Endothelial cell of umbilical vein (primary cell): ENCODE measurements at regions not wholly inside any gene's neighbourhood (a gene's known extent, or its start where the extent isn't known, plus 50 kb on each side); places are given as distances from the start of the nearest gene placed in this dataset.

Experiments
- EZH2 ChIP-seq: IDR thresholded peaks from 2 replicates; pipeline ENCODE4 v1.6.1; 2012; ENCODE audit warnings: borderline replicate concordance, low read depth, mild to moderate bottlenecking, moderate library complexity, low read length, inconsistent platforms; ENCODE audit not compliant: severe bottlenecking
- GATA2 ChIP-seq: IDR thresholded peaks from 2 replicates; pipeline ENCODE4 v1.7.0; 2011; ENCODE audit warnings: low read depth, mild to moderate bottlenecking, moderate library complexity, mixed read lengths, low read length; ENCODE audit not compliant: insufficient read length, insufficient read depth
- MYC ChIP-seq: IDR thresholded peaks from one replicate; pipeline ENCODE4 v1.6.1; 2011; ENCODE audit warnings: mild to moderate bottlenecking, low read depth, low read length
- POLR2A ChIP-seq: IDR thresholded peaks from 2 replicates; pipeline ENCODE4 v1.6.1; 2012; ENCODE audit warnings: low read depth, mild to moderate bottlenecking, control low read depth, low read length
- POLR2AphosphoS5 ChIP-seq: IDR thresholded peaks from 2 replicates; pipeline ENCODE4 v1.6.1; 2012; ENCODE audit warnings: low read depth, mild to moderate bottlenecking, control low read depth, low read length, moderate library complexity; ENCODE audit not compliant: insufficient read depth
- TF ChIP-seq, protein P1 (sequence below), 2 donors: IDR thresholded peaks; 1 replicate in 1 of 2; 2 replicates in 1 of 2; pipeline ENCODE4 v1.5.1; 2011; ENCODE audit warnings: low read length in 2 of 2, mild to moderate bottlenecking in 2 of 2, moderate library complexity in 2 of 2, control low read depth in 1 of 2, inconsistent platforms in 1 of 2, low read depth in 1 of 2; ENCODE audit not compliant: insufficient read depth in 1 of 2; ENCODE audit errors: extremely low read depth in 1 of 2
- TF ChIP-seq, protein P2 (sequence below): IDR thresholded peaks from 2 replicates; pipeline ENCODE4 v1.6.1; 2011; ENCODE audit not compliant: insufficient read depth, insufficient read length

DNA sequence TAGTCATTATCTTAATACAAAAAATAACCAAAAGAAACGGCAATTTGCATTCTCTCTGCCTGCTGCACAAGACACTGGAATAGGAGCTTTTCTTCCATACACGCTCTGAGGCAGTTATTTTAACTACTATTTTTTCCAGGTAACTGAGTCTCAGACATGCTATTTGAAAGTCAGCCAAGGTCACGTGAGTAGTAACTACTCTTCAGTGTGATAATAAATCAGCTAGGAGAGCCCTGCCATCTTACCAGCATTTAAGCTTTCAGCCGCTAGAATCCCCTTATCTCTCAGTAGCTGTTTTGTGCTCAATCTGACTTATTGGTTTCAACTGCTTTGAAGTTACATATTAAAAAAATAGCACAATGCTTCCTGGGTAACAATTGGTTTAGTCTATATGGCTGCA is 84.5 kb downstream of the NRN1 start:
- TF ChIP-seq POLR2A (no peak), POLR2AphosphoS5 (no peak), MYC (no peak), GATA2 (no peak), EZH2 (no peak)
- TF ChIP-seq, protein P1, sequence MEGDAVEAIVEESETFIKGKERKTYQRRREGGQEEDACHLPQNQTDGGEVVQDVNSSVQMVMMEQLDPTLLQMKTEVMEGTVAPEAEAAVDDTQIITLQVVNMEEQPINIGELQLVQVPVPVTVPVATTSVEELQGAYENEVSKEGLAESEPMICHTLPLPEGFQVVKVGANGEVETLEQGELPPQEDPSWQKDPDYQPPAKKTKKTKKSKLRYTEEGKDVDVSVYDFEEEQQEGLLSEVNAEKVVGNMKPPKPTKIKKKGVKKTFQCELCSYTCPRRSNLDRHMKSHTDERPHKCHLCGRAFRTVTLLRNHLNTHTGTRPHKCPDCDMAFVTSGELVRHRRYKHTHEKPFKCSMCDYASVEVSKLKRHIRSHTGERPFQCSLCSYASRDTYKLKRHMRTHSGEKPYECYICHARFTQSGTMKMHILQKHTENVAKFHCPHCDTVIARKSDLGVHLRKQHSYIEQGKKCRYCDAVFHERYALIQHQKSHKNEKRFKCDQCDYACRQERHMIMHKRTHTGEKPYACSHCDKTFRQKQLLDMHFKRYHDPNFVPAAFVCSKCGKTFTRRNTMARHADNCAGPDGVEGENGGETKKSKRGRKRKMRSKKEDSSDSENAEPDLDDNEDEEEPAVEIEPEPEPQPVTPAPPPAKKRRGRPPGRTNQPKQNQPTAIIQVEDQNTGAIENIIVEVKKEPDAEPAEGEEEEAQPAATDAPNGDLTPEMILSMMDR (IDR thresholded peaks at IDR 0.05; ENCODE audit: extremely low read depth in 1 of 2, insufficient read depth in 1 of 2, low read depth in 1 of 2, low read length in 2 of 2) = no peak
- TF ChIP-seq, protein P2, sequence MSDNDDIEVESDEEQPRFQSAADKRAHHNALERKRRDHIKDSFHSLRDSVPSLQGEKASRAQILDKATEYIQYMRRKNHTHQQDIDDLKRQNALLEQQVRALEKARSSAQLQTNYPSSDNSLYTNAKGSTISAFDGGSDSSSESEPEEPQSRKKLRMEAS = no peak
